NCI-H2171 treated with DMSO at 0.1 percent for 48 hours (cell line): ENCODE measurements at regions not wholly inside any gene's neighbourhood (a gene's known extent, or its start where the extent isn't known, plus 50 kb on each side); places are given as distances from the start of the nearest gene placed in this dataset.

Experiments used
- DNase-seq: peaks from one replicate; lab custom pipeline; 2025; lab: John Stamatoyannopoulos, UW

- DNase-seq = no peak
Observed at GRCh38 chr20:58017231-58017969, 211.1 kb downstream of the ANKRD60 start.

- DNase-seq = no peak
Observed at GRCh38 chr20:58016779-58017178, 211.7 kb downstream of the ANKRD60 start.

DNA sequence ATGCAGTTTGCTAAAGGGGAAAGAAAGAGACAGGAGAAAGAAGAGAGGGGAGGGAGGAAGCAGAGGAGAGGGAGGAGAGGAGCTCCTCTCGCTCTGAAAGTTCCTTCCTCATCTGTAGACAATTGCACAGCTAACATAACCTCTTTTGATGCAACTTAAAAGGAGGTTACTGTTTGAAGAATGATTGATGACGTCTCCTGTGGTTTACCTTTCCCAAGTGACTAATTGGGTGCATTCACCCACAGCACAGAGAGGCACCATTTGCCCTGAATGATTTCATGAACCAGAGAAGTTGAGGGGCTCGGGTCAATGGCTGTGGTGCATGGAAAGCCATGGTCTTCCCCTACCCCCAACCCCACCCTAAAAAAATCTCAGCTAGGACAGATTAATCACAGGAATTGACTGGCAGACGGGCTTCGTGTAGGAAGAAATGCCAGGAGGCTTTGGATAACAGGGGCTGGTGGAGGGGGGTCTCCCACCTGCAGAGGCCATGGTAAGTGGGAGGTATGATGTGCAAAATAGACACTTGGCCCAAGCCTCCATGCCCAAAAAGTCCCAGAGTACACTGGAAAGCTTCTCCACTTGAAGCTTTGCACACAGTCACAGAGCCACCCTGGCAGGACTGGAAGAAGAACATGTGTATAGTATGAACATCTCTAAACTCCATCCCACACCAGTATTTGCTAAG is 213.7 kb downstream of the ANKRD60 start:
- DNase-seq = no peak

DNA sequence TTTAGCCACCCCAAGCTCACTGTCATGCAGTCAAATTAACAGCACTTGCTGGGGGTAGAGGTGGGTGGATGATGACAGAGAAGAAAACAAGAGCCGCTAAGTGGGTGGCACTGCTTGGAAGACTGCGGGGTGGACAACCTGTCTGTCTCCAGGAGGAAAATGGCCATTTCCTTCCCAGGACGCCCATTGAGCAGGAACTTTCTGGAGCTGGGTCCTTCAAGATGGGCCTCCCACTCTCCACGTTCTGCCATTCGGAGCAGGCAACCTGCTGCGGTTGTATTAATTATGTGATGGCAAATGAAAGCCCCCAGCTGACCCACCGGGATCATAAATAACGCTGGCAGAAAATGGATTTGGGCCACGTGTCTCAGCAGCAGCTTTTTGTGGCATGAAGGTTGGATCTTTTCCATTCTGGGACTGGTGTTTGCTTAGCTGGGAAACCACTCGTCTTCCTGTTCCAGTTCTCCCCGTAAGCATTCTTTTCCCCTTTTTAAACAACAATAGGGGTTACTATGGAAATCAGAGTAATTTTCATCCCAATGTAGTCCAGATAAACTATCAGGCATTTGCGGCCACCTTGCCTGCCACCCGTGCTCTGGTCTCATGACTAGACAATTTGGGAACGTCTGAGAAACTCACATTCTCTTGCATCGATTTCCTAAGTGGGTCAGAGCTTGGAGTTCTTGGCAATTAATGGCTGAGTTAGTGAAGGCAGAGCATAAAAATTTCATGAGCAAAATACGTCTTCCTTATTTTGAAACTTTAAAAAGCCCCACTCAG is 215.5 kb downstream of the ANKRD60 start:
- no peak for DNase-seq

GRCh38 chr20:58011947-58012610 is 216.4 kb downstream of the ANKRD60 start:
- DNase-seq = no peak

GRCh38 chr20:58011106-58011946 is 217.1 kb downstream of the ANKRD60 start:
- no peak for DNase-seq

DNA sequence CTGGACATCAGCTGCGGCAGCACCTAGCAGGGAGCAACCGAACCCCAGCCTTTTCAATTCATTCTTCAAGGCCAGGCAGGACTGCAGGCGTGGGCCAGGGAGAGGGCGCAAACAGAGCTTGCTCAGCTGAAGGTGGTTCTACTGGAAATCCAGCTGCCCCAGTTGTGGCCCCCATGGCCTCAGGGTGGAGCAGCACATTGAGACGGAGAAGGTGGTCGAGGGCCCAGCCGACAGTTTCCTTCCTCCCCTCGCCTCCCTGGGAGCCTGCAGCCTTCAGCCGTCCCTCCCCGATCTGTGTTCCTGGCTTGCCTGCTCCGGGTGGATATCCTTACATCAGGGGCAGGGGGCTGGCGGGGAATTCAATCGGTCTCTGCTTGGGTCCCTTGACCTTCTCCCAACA is 217.8 kb downstream of the ANKRD60 start:
- DNase-seq = no peak

GRCh38 chr20:58010186-58010585 is 218.3 kb downstream of the ANKRD60 start:
- DNase-seq = no peak

DNA sequence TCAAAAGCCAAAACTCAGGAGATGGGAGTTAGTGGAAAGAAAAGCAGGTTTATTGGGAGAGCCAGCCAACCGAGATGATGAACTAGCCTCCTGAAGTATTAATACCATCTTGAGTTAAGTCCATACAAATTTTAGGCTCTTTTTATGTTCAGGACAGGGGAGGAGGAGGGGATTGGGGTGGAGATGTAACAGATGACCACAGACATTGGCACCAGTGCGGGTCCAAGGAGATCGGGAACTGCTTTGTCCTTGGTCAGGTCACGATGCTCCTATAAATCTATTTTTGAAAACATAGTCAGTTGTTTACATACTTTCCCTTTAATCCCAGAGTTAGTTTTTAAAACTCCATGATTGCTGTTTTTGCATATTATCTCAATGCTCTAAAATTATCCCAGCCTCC is 219.6 kb downstream of the ANKRD60 start:
- no peak for DNase-seq

GRCh38 chr20:58008413-58008812 is 220.0 kb downstream of the ANKRD60 start:
- DNase-seq = no peak

DNA sequence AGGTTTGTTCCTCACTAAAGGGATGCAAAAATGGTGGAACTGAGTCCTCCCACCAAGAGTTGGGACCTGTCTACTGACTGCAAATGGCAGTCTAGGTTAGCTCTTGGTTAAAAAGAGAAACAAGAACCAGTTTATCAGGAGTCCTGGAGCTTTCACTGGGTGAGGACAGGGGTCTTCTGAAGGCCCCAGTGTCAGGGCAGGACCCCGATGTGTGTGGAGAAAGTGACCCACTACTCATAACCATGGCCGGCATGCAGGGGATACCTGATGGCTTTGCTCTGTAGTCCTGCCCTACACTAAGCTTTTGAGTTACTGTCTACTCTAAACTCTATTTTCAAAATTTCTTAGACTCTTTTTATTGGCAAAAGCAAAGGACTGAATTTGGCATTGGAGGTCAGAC is 220.5 kb downstream of the ANKRD60 start:
- DNase-seq = no peak

GRCh38 chr20:58006346-58007316 is 221.8 kb downstream of the ANKRD60 start:
- DNase-seq = no peak

- no peak for DNase-seq
Observed at GRCh38 chr20:58005581-58006345, 222.7 kb downstream of the ANKRD60 start.

DNA sequence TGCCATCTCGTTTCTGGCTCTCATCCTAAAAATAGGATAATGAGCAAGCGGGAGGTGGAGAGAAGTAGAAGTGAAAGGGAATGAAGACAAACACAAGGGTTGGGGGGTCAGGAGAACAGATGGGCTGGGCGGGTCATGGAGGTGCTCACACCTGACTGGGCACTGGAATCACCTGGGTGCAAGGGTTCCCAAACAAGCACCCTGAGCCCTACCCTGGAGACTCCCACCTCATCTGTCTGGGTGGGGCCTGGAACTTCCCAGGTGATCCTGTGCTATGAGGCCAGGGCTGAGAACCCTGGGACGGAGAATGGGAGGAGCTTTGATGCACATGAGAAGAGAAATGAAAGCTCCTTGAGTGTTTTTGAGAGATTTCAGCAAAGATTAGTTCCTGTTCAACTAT is 223.6 kb downstream of the ANKRD60 start:
- no peak for DNase-seq

GRCh38 chr20:58004146-58004545 is 224.3 kb downstream of the ANKRD60 start:
- no peak for DNase-seq

DNA sequence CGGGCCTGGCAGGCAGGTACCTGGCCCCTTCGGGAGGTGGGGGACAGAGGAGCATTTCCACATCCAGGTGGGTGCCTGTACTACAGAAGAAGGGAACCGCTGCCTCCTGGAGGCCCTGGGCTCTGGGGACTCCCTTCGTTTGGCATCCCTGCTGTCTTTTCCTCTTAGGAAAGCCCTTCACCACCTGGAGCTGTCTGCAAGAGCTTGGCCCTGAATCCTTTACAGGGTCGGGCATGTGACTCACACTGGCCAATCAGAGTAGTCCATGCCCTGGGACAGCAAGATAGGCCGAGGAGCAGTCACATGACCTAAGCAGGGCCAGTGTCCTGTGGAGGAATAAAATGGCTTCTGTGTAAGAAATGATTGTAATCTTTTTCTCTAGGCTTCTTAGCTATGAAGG is 224.9 kb downstream of the ANKRD60 start:
- peak; percentile 64 for DNase-seq

- DNase-seq = no peak
Observed at GRCh38 chr20:58002901-58003300, 225.6 kb downstream of the ANKRD60 start.

DNA sequence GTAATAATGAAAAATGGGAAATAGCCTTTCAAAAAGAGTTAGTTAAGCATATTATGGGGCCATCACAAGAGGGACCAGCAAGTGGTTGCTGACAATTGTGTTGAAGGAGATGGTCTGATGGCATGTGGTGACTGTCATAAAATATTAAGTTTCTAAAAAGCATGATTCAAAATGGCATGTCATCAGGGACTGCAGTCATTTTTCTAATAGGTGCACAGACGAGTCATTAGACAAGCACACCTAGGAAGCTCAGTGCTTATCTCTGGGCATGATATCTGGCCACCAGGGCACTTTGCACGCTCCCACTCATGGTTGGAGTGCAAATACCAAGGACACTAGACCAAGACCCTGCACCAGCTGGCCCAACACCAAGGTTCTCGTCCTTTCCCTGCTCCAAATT is 226.5 kb downstream of the ANKRD60 start:
- DNase-seq = no peak

DNA sequence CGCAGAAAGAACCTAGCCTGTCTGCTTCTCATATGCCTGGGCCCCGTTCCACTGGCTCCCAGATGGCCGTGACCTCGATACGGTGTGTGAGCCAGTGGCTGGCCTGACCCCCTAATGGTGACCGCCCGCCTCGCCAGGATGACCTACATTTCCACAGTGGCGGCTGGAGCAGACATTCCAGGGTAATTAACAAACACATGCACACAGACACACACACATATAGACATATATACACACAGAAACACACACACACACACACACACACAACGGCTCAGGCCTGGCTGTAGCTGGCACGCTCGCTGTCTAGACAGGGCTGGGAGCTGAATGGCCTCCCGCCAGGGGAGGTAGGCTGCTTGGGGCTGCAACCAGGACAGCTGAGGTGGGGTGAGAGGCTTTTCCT is 227.1 kb downstream of the ANKRD60 start:
- no peak for DNase-seq

DNA sequence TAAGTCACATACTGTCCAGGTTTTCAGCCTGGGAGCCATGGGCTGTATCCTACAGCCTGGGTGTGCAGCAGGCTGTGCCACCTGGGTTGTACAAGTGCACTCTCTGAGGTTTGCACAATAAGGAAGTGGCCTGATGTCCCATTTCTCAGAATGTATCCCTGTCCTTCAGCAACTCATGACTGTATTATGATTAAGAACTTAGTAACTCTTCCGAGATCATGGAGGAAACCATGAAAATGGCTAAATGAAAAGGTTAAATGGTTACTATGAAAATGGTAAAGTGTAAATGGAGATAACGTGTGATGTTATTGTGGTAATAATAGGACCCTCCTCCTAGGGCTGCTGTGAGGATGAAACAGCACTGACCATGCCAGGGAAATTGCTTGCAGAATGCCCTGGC is 227.6 kb downstream of the ANKRD60 start:
- DNase-seq = no peak
